ENCODE measurements at regions not wholly inside any gene's neighbourhood (a gene's known extent, or its start where the extent isn't known, plus 50 kb on each side); places are given as distances from the start of the nearest gene placed in this dataset.

DNA sequence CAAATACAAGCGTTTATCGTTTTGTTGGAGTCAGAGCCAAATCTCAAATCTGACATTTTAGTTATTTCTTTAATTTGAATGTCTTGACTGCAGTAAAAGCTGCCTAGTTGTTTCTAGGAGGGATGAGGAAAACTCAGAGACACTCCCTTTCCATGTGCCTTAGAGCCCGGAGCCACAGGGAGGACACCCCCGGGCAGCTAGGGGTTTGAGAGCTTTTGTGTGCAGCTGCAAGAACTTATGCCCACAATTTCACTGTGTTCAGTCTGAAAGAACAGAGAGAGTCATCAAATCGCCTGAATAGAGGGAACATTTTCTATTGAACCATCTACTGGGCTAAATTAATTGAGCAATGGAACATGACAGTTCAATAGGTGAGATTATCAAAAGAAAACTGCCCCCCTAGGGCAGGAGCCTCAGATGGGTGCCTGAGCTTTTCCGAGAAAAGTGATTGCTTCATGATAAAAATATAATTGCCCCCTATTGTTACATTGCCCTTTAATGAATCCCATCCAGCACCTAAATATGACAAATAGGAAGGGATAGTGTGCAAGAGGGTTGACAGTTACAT lies 709.3 kb upstream of the RGMB start:
- H3K36me3 ChIP-seq (ENCODE audit: control insufficient read depth in 2 of 2, insufficient read depth in 1 of 2, low read length in 2 of 2): no peaks in the 10 kb centered on the region
- H3K4me1 ChIP-seq (ENCODE audit: control insufficient read depth, insufficient read depth, low read length): no peaks in the 10 kb centered on the region
- no peak overlapping the region for H3K27ac ChIP-seq (ENCODE audit: extremely low read depth, low read depth, low read length)
- no peak for TF ChIP-seq ZSCAN16 (tag by site-specific recombination; IDR thresholded peaks at IDR 0.05)
- TF ChIP-seq, protein P1, sequence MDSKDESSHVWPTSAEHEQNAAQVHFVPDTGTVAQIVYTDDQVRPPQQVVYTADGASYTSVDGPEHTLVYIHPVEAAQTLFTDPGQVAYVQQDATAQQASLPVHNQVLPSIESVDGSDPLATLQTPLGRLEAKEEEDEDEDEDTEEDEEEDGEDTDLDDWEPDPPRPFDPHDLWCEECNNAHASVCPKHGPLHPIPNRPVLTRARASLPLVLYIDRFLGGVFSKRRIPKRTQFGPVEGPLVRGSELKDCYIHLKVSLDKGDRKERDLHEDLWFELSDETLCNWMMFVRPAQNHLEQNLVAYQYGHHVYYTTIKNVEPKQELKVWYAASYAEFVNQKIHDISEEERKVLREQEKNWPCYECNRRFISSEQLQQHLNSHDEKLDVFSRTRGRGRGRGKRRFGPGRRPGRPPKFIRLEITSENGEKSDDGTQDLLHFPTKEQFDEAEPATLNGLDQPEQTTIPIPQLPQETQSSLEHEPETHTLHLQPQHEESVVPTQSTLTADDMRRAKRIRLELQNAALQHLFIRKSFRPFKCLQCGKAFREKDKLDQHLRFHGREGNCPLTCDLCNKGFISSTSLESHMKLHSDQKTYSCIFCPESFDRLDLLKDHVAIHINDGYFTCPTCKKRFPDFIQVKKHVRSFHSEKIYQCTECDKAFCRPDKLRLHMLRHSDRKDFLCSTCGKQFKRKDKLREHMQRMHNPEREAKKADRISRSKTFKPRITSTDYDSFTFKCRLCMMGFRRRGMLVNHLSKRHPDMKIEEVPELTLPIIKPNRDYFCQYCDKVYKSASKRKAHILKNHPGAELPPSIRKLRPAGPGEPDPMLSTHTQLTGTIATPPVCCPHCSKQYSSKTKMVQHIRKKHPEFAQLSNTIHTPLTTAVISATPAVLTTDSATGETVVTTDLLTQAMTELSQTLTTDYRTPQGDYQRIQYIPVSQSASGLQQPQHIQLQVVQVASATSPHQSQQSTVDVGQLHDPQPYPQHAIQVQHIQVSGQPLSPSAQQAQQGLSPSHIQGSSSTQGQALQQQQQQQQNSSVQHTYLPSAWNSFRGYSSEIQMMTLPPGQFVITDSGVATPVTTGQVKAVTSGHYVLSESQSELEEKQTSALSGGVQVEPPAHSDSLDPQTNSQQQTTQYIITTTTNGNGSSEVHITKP (tag by site-specific recombination; IDR thresholded peaks at IDR 0.05): no peak
- TF ChIP-seq ZNF654 (tag by site-specific recombination; IDR thresholded peaks at IDR 0.05; ENCODE audit: low read depth): no peak
- no peak for TF ChIP-seq BCL11B (tag by site-specific recombination; IDR thresholded peaks at IDR 0.05; ENCODE audit: low read depth)
- TF ChIP-seq ZNF670 (tag by site-specific recombination; IDR thresholded peaks at IDR 0.05; ENCODE audit: low read depth): no peak
- TF ChIP-seq SP2 (tag by site-specific recombination; IDR thresholded peaks at IDR 0.05): no peak
- no peak for TF ChIP-seq YY1 (tag by site-specific recombination; IDR thresholded peaks at IDR 0.05)
- POLR2A ChIA-PET: no interaction called here
- H3K9me3 ChIP-seq (ENCODE audit: control insufficient read depth, insufficient read depth, low read depth, low read length): no peaks in the 10 kb centered on the region
- CTCF ChIA-PET: interaction anchor here (0.5 kb wide), 1 partner anchor 650 kb away, joined by 3 read pairs; no protein-coding TSS in a partner anchor
- no peak overlapping the region for H3K4me3 ChIP-seq (ENCODE audit: low read depth, low read length)

DNA sequence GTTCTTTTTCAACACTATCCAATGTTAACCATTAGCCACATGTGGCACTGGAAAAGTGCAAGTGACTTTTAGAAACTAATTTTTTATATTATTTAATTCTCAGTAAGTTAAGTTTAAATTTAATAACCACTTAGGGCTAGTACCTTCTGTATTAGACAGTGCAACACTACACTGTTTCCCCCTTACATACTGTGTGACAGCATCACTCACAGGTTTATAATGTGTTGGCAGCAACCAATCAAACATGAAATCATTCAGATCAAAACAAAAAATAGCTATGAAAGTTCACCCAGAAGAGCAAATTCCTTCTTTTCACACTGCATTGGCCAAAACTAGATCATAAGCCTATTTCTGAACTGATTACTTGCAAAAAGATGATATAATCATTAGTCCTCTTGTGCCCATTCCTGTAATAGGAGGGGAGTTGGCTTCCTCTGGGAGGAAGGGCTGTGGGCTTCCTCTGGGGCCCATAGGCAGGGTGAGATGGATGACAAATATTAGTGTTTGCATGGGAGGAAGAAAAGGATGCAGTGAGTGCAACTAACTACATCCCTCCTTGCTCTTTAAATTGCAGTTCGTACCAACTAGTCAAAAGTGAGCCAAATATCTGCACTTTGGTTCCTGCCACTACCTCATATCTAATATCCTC lies 708.1 kb upstream of the RGMB start:
- TF ChIP-seq ZNF571 (tag by site-specific recombination; IDR thresholded peaks at IDR 0.05) (no peak), ZNF514 (tag by site-specific recombination; IDR thresholded peaks at IDR 0.05) (no peak), ZNF707 (tag by site-specific recombination; IDR thresholded peaks at IDR 0.05) (no peak), GLIS1 (tag by site-specific recombination; IDR thresholded peaks at IDR 0.05) (no peak), ZNF529 (tag by site-specific recombination; IDR thresholded peaks at IDR 0.05; ENCODE audit: insufficient replicate concordance) (no peak), ZNF658 (tag by site-specific recombination; IDR thresholded peaks at IDR 0.05) (no peak), ZNF366 (tag by site-specific recombination; conservative IDR thresholded peaks at IDR 0.05) (no peak), ZNF423 (tag by site-specific recombination; IDR thresholded peaks at IDR 0.05) (no peak), OSR2 (tag by site-specific recombination; IDR thresholded peaks at IDR 0.05) (no peak), FEZF1 (tag by site-specific recombination; IDR thresholded peaks at IDR 0.05) (no peak)
- TF ChIP-seq, protein P2, sequence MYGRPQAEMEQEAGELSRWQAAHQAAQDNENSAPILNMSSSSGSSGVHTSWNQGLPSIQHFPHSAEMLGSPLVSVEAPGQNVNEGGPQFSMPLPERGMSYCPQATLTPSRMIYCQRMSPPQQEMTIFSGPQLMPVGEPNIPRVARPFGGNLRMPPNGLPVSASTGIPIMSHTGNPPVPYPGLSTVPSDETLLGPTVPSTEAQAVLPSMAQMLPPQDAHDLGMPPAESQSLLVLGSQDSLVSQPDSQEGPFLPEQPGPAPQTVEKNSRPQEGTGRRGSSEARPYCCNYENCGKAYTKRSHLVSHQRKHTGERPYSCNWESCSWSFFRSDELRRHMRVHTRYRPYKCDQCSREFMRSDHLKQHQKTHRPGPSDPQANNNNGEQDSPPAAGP (tag by site-specific recombination; IDR thresholded peaks at IDR 0.05): no peak
- TF ChIP-seq, protein P3, sequence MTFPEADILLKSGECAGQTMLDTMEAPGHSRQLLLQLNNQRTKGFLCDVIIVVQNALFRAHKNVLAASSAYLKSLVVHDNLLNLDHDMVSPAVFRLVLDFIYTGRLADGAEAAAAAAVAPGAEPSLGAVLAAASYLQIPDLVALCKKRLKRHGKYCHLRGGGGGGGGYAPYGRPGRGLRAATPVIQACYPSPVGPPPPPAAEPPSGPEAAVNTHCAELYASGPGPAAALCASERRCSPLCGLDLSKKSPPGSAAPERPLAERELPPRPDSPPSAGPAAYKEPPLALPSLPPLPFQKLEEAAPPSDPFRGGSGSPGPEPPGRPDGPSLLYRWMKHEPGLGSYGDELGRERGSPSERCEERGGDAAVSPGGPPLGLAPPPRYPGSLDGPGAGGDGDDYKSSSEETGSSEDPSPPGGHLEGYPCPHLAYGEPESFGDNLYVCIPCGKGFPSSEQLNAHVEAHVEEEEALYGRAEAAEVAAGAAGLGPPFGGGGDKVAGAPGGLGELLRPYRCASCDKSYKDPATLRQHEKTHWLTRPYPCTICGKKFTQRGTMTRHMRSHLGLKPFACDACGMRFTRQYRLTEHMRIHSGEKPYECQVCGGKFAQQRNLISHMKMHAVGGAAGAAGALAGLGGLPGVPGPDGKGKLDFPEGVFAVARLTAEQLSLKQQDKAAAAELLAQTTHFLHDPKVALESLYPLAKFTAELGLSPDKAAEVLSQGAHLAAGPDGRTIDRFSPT (tag by site-specific recombination; IDR thresholded peaks at IDR 0.05): no peak
- TF ChIP-seq, protein P4, sequence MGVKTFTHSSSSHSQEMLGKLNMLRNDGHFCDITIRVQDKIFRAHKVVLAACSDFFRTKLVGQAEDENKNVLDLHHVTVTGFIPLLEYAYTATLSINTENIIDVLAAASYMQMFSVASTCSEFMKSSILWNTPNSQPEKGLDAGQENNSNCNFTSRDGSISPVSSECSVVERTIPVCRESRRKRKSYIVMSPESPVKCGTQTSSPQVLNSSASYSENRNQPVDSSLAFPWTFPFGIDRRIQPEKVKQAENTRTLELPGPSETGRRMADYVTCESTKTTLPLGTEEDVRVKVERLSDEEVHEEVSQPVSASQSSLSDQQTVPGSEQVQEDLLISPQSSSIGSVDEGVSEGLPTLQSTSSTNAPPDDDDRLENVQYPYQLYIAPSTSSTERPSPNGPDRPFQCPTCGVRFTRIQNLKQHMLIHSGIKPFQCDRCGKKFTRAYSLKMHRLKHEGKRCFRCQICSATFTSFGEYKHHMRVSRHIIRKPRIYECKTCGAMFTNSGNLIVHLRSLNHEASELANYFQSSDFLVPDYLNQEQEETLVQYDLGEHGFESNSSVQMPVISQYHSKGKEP (tag by site-specific recombination; IDR thresholded peaks at IDR 0.05): no peak
- Histone ChIP-seq H3K4me1 (ENCODE audit: control insufficient read depth, insufficient read depth, low read length) (no peaks in the 10 kb centered on the region), H3K27ac (ENCODE audit: extremely low read depth, low read depth, low read length) (no peak overlapping the region), H3K4me3 (ENCODE audit: low read depth, low read length) (no peak overlapping the region), H3K9me3 (ENCODE audit: control insufficient read depth, insufficient read depth, low read depth, low read length) (no peaks in the 10 kb centered on the region), H3K36me3 (ENCODE audit: control insufficient read depth in 2 of 2, insufficient read depth in 1 of 2, low read length in 2 of 2) (no peaks in the 10 kb centered on the region)
- CTCF ChIA-PET: interaction anchor here (0.6 kb wide), 1 partner anchor 967 kb away, joined by 3 read pairs; no protein-coding TSS in a partner anchor
- POLR2A ChIA-PET: no interaction called here
